Mesodermal cell (in vitro differentiated cells): ENCODE measurements at regions not wholly inside any gene's neighbourhood (a gene's known extent, or its start where the extent isn't known, plus 50 kb on each side); places are given as distances from the start of the nearest gene placed in this dataset.

ENCODE experiments used
- H3K27ac ChIP-seq: 2 replicates; pipeline ENCODE4 v1.7.0; 2013; ENCODE audit warnings: mild to moderate bottlenecking, low read depth, low read length, moderate library complexity; ENCODE audit not compliant: severe bottlenecking
- H3K36me3 ChIP-seq: 2 replicates; pipeline ENCODE4 v1.7.1; 2013; ENCODE audit warnings: mild to moderate bottlenecking, low read length, moderate library complexity; ENCODE audit not compliant: control insufficient read depth, insufficient read depth
- H3K4me1 ChIP-seq: one replicate; pipeline ENCODE4 v1.7.1; 2013; ENCODE audit warnings: mild to moderate bottlenecking, low read length; ENCODE audit not compliant: insufficient read depth, control insufficient read depth, poor library complexity, severe bottlenecking
- H3K4me3 ChIP-seq: 2 replicates; pipeline ENCODE4 v1.7.0; 2013; ENCODE audit warnings: low read length, control low read depth, mild to moderate bottlenecking; ENCODE audit not compliant: insufficient read depth, poor library complexity, severe bottlenecking; ENCODE audit errors: extremely low read depth
- H3K9me3 ChIP-seq: 2 replicates; pipeline ENCODE4 v1.7.1; 2013; ENCODE audit warnings: mild to moderate bottlenecking, low read length, moderate library complexity; ENCODE audit not compliant: control insufficient read depth
- WGBS, 2 experiments: methylation state at CpG; one replicate each; pipeline ENCODE4 v1.1.5; 2013; ENCODE audit warnings: missing lambda C conversion rate in 2 of 2; ENCODE audit not compliant: insufficient coverage in 2 of 2; 5-methylcytosine and 5-hydroxymethylcytosine counted together

- no peak overlapping the region for H3K4me3 ChIP-seq
- no peak overlapping the region for H3K27ac ChIP-seq
- no peaks in the 10 kb centered on the region for H3K36me3 ChIP-seq
- H3K9me3 ChIP-seq: no peaks in the 10 kb centered on the region
- WGBS, 2 experiments: 77 to 81% methylated on average over 9 to 10 of the region's 10 CpGs
- H3K4me1 ChIP-seq: no peaks in the 10 kb centered on the region
Measured at GRCh38 chr2:446963-447530, 159.2 kb upstream of the ALKAL2 start.

- Histone ChIP-seq H3K36me3 (no peaks in the 10 kb centered on the region), H3K4me1 (no peaks in the 10 kb centered on the region), H3K27ac (no peak overlapping the region), H3K9me3 (no peaks in the 10 kb centered on the region), H3K4me3 (no peak overlapping the region)
- 78 to 85% methylated on average over 8 to 9 of the region's 11 CpGs for WGBS, 2 experiments
Measured at GRCh38 chr2:446303-446874, 158.5 kb upstream of the ALKAL2 start.

- H3K4me3 ChIP-seq: no peak overlapping the region
- no peaks in the 10 kb centered on the region for H3K36me3 ChIP-seq
- no peaks in the 10 kb centered on the region for H3K4me1 ChIP-seq
- no peak overlapping the region for H3K27ac ChIP-seq
- WGBS, 2 experiments: 89 to 100% methylated on average over 2 to 5 of the region's 6 CpGs
- H3K9me3 ChIP-seq: no peaks in the 10 kb centered on the region
Measured at GRCh38 chr2:445896-446295, 158.0 kb upstream of the ALKAL2 start.

- Histone ChIP-seq H3K36me3 (no peaks in the 10 kb centered on the region), H3K4me1 (no peaks in the 10 kb centered on the region), H3K4me3 (no peak overlapping the region), H3K9me3 (no peaks in the 10 kb centered on the region), H3K27ac (no peak overlapping the region)
- WGBS, 2 experiments: 92 to 96% methylated on average over 31 to 34 of the region's 39 CpGs
Measured at GRCh38 chr2:444937-445884, 157.3 kb upstream of the ALKAL2 start.

- no peaks in the 10 kb centered on the region for H3K9me3 ChIP-seq
- no peak overlapping the region for H3K27ac ChIP-seq
- 77 to 81% methylated on average over 3 of the region's 6 CpGs for WGBS, 2 experiments
Measured at GRCh38 chr2:443741-444140, 155.8 kb upstream of the ALKAL2 start.

GRCh38 chr2:443216-443615, 155.3 kb upstream of the ALKAL2 start:
- no peak overlapping the region for H3K27ac ChIP-seq
- H3K9me3 ChIP-seq: no peaks in the 10 kb centered on the region
- H3K4me1 ChIP-seq: no peaks in the 10 kb centered on the region
- H3K36me3 ChIP-seq: no peaks in the 10 kb centered on the region
- 93% methylated on average over 14 to 15 of the region's 19 CpGs for WGBS, 2 experiments
- H3K4me3 ChIP-seq: no peak overlapping the region

More at GRCh38 chr2:443741-444140, 155.8 kb upstream of the ALKAL2 start:
- Histone ChIP-seq H3K4me1 (no peaks in the 10 kb centered on the region), H3K4me3 (no peak overlapping the region), H3K36me3 (no peaks in the 10 kb centered on the region)

- Histone ChIP-seq H3K27ac (no peak overlapping the region), H3K4me1 (no peaks in the 10 kb centered on the region), H3K9me3 (no peaks in the 10 kb centered on the region), H3K36me3 (no peaks in the 10 kb centered on the region), H3K4me3 (no peak overlapping the region)
- 89 to 91% methylated on average over 11 to 13 of the region's 16 CpGs for WGBS, 2 experiments
Measured at GRCh38 chr2:441258-442022, 153.5 kb upstream of the ALKAL2 start.

GRCh38 chr2:440403-440740, 152.5 kb upstream of the ALKAL2 start:
- H3K36me3 ChIP-seq: no peaks in the 10 kb centered on the region
- H3K4me3 ChIP-seq: no peak overlapping the region
- no peaks in the 10 kb centered on the region for H3K4me1 ChIP-seq
- H3K9me3 ChIP-seq: no peaks in the 10 kb centered on the region
- WGBS, 2 experiments: 90 to 92% methylated on average over 2 of the region's 4 CpGs
- H3K27ac ChIP-seq: no peak overlapping the region

GRCh38 chr2:439556-440402, 151.9 kb upstream of the ALKAL2 start:
- Histone ChIP-seq H3K36me3 (no peaks in the 10 kb centered on the region), H3K27ac (no peak overlapping the region), H3K9me3 (no peaks in the 10 kb centered on the region), H3K4me3 (no peak overlapping the region), H3K4me1 (no peaks in the 10 kb centered on the region)
- 94 to 95% methylated on average over 18 to 19 of the region's 24 CpGs for WGBS, 2 experiments

GRCh38 chr2:439077-439476, 151.2 kb upstream of the ALKAL2 start:
- H3K27ac ChIP-seq: no peak overlapping the region
- no peaks in the 10 kb centered on the region for H3K4me1 ChIP-seq
- H3K9me3 ChIP-seq: no peaks in the 10 kb centered on the region
- no peak overlapping the region for H3K4me3 ChIP-seq
- 87 to 94% methylated on average over 9 to 12 of the region's 17 CpGs for WGBS, 2 experiments
- no peaks in the 10 kb centered on the region for H3K36me3 ChIP-seq
